ENCODE measurements at regions not wholly inside any gene's neighbourhood (a gene's known extent, or its start where the extent isn't known, plus 50 kb on each side); places are given as distances from the start of the nearest gene placed in this dataset.

DNA sequence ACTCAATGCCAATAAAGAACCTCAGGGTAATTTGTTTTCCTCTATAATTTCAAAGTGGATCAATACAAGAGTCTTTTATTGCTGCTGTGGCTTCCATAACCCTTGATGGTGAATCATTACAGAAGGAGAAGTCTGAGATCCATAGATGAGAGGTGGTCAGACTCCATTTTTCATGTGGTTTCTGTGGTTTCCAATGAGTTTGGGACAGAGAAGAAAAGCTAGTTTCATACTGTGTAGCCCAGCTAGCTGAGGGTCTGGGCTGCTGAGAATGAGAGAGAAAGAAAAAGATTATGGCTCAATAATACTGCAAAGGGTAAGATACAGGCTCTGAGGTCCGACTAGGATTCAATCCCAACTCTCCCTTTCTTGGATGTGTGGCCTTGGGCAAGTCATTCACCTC is 180.6 kb upstream of the LRRN1 start:
- intact Hi-C loops (cut with DNase I), result no loop called here
- no peak overlapping the region for H3K4me3 ChIP-seq
- TF ChIP-seq, protein P1, sequence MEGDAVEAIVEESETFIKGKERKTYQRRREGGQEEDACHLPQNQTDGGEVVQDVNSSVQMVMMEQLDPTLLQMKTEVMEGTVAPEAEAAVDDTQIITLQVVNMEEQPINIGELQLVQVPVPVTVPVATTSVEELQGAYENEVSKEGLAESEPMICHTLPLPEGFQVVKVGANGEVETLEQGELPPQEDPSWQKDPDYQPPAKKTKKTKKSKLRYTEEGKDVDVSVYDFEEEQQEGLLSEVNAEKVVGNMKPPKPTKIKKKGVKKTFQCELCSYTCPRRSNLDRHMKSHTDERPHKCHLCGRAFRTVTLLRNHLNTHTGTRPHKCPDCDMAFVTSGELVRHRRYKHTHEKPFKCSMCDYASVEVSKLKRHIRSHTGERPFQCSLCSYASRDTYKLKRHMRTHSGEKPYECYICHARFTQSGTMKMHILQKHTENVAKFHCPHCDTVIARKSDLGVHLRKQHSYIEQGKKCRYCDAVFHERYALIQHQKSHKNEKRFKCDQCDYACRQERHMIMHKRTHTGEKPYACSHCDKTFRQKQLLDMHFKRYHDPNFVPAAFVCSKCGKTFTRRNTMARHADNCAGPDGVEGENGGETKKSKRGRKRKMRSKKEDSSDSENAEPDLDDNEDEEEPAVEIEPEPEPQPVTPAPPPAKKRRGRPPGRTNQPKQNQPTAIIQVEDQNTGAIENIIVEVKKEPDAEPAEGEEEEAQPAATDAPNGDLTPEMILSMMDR (IDR thresholded peaks at IDR 0.05), result no peak
- no peaks in the 10 kb centered on the region for H3K27me3 ChIP-seq (ENCODE audit: low read depth)
- H3K4me1 ChIP-seq, result no peaks in the 10 kb centered on the region
- H3K36me3 ChIP-seq, result no peaks in the 10 kb centered on the region
- DNase-seq, result no peak
- H3K27ac ChIP-seq, result no peak overlapping the region
- ATAC-seq, result no peak
- no peaks in the 10 kb centered on the region for H3K9me3 ChIP-seq

DNA sequence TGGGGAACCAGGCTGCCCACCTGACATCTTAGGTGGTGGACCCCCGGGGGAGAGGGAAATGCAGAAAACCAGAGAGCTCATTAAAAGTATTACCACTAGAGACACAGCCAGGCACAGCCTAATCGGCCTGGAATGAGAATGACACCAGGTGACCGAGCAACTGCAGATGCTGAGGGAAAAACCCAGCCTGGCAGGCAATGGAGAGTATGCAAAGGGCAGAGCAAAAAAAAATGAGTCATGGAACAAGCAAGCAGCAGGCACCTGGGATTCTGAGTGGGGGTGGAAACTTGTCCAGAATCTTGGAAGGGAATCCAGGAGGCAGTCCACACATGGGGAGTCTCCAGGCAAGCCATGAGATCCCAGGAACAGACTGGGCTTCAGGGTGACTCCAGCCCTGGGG is 183.7 kb upstream of the LRRN1 start:
- Histone ChIP-seq H3K27me3 (ENCODE audit: low read depth) (no peaks in the 10 kb centered on the region), H3K4me3 (no peak overlapping the region), H3K4me1 (no peaks in the 10 kb centered on the region), H3K9me3 (no peaks in the 10 kb centered on the region), H3K27ac (no peak overlapping the region), H3K36me3 (no peaks in the 10 kb centered on the region)
- TF ChIP-seq, protein P1 (IDR thresholded peaks at IDR 0.05), result no peak
- intact Hi-C loops (cut with DNase I), result no loop called here
- no peak for DNase-seq
- ATAC-seq, result no peak

DNA sequence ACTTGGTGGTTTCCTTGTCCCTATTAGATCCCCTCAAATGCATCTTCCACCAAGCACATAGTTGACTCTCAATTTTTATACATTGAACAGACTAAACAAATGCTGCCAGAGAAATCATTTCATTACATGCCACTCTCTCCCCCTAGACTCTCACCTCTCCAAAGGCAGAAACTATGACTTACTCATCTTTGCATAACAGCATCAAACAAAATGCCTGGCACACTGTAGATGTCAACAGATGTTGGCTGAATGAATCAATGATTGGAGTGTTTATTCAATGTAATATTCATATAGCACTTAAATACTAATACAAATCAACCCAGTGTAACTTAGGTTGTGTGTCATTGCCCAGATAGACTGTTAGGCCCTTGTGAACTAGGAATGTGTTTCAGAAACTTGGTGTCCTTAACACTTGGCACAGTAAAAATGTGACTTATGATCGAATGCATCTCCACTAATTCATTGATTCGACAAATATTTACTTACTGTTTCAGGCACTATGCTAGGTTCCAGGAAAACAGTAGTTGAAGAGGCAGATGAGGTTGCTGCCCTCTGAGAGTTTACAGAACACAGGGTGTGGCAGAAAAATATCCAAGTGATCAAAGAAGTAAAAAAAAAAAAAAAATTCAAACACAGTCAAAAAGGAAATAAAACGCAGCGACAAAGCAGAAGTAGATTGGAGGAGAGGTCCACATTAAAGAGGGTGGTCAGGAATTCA is 188.5 kb upstream of the LRRN1 start:
- no peaks in the 10 kb centered on the region for H3K36me3 ChIP-seq
- H3K27ac ChIP-seq, result no peak overlapping the region
- no peak for ATAC-seq
- DNase-seq, result no peak
- no peaks in the 10 kb centered on the region for H3K27me3 ChIP-seq (ENCODE audit: low read depth)
- TF ChIP-seq, protein P1 (IDR thresholded peaks at IDR 0.05), result no peak
- no peaks in the 10 kb centered on the region for H3K9me3 ChIP-seq
- no peak overlapping the region for H3K4me3 ChIP-seq
- intact Hi-C loops (cut with DNase I), result no loop called here
- H3K4me1 ChIP-seq, result no peaks in the 10 kb centered on the region

DNA sequence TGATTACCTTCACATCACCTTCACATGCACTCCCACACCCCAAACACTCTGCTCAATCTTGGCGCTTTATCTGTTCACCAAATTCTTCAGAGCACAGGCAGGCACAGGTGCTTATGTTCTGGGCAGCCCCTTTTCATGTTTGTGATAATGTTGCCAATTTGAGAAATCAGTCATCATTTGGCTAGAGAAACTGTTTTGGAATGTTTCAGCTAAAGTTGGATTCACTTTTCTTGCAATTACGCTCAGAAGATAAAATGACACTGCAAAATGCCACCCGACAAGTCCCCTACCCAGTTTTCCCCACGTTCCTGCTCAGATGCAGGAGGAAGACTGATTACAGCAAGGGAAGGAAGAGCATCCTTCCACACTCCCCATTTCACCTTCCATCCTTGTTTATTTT is 192.9 kb upstream of the LRRN1 start:
- DNase-seq, result no peak
- TF ChIP-seq, protein P1 (IDR thresholded peaks at IDR 0.05), result no peak
- no peak for ATAC-seq
- no peaks in the 10 kb centered on the region for H3K36me3 ChIP-seq
- intact Hi-C loops (cut with DNase I), result no loop called here
- H3K4me3 ChIP-seq, result no peak overlapping the region
- no peaks in the 10 kb centered on the region for H3K9me3 ChIP-seq
- no peak overlapping the region for H3K27ac ChIP-seq
- no peaks in the 10 kb centered on the region for H3K27me3 ChIP-seq (ENCODE audit: low read depth)
- no peaks in the 10 kb centered on the region for H3K4me1 ChIP-seq

DNA sequence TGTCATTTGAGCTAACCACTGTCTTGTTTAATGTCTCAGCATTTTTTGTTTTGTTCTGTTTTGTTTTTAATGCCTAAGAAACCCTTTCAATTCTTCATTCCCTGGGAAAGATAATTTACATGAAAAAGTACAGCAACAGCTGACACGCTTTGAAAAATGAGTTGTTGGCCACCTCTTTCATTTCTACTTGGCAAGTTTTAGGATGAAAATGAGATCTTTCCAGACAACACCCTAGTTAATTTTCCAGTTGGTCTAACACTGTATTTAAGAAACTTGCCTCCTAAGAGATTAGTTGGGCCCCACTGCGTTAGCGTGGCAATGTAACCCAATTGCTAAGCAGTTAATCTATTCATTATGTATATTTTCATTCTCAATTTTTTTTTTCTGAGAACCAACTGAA is 194.0 kb upstream of the LRRN1 start:
- H3K36me3 ChIP-seq, result no peaks in the 10 kb centered on the region
- TF ChIP-seq, protein P1 (IDR thresholded peaks at IDR 0.05), result no peak
- no peak overlapping the region for H3K4me3 ChIP-seq
- H3K9me3 ChIP-seq, result no peaks in the 10 kb centered on the region
- no peak overlapping the region for H3K27ac ChIP-seq
- intact Hi-C loops (cut with DNase I), result no loop called here
- no peaks in the 10 kb centered on the region for H3K27me3 ChIP-seq (ENCODE audit: low read depth)
- no peak for DNase-seq
- ATAC-seq, result no peak
- H3K4me1 ChIP-seq, result no peaks in the 10 kb centered on the region

Data from lower lobe of right lung (tissue), 2 donors.